ENCODE measurements at regions not wholly inside any gene's neighbourhood (a gene's known extent, or its start where the extent isn't known, plus 50 kb on each side); places are given as distances from the start of the nearest gene placed in this dataset.

DNA sequence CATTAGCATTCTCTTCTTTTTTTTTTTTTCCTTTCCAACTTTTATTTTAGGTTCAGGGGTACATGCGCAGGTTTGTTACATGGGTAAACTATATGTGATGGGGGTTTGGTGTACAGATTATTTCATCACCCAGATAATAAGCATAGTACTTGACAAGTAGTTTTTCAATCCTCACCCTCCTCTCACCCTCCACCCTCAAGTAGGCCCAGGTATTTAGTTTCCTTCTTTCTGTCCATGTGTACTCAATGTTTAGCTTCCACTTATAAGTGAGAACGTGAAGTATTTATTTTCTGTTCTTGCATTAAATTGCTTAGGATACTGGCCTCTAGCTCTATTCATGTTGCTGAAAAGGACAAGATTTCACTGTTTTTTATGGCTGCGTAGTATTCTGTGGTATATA lies 140.8 kb upstream of the PGRMC2 start:
- no peak for TF ChIP-seq CTCF (CRISPR knock-in tag; IDR thresholded peaks at IDR 0.05)
- TF ChIP-seq NBN (conservative IDR thresholded peaks at IDR 0.05) = no peak
- no peak for TF ChIP-seq FOXM1 (CRISPR knock-in tag; IDR thresholded peaks at IDR 0.05)

All from HepG2 (cell line).